Limb (tissue), 2 donors: ENCODE measurements at regions not wholly inside any gene's neighbourhood (a gene's known extent, or its start where the extent isn't known, plus 50 kb on each side); places are given as distances from the start of the nearest gene placed in this dataset.

Source experiments
- DNase-seq, 2 donors: peaks; one replicate each; pipeline ENCODE4 v3.0.0-alpha.2; 2016; ENCODE audit errors: extremely low spot score in 2 of 2

GRCh38 chr11:134636071-134636470, 224.0 kb upstream of the B3GAT1 start:
- no peak for DNase-seq

- no peak for DNase-seq
Observed at GRCh38 chr11:134634897-134635831, 223.1 kb upstream of the B3GAT1 start.

GRCh38 chr11:134633276-134633675, 221.2 kb upstream of the B3GAT1 start:
- no peak for DNase-seq

GRCh38 chr11:134632347-134633119, 220.5 kb upstream of the B3GAT1 start:
- no peak for DNase-seq

GRCh38 chr11:134630861-134631260, 218.8 kb upstream of the B3GAT1 start:
- no peak for DNase-seq

- no peak for DNase-seq
Observed at GRCh38 chr11:134628426-134628825, 216.4 kb upstream of the B3GAT1 start.

GRCh38 chr11:134626032-134626431, 214.0 kb upstream of the B3GAT1 start:
- DNase-seq, result no peak

- DNase-seq, result no peak
Observed at GRCh38 chr11:134625631-134626030, 213.6 kb upstream of the B3GAT1 start.

- no peak for DNase-seq
Observed at GRCh38 chr11:134625151-134625550, 213.1 kb upstream of the B3GAT1 start.

- no peak for DNase-seq
Observed at GRCh38 chr11:134624166-134624920, 212.3 kb upstream of the B3GAT1 start.

- no peak for DNase-seq
Observed at GRCh38 chr11:134623711-134624110, 211.7 kb upstream of the B3GAT1 start.

- no peak for DNase-seq
Observed at GRCh38 chr11:134622458-134622857, 210.4 kb upstream of the B3GAT1 start.

- DNase-seq, result no peak
Observed at GRCh38 chr11:134617360-134617759, 205.3 kb upstream of the B3GAT1 start.

GRCh38 chr11:134616038-134616437, 204.0 kb upstream of the B3GAT1 start:
- no peak for DNase-seq

- no peak for DNase-seq
Observed at GRCh38 chr11:134615041-134615615, 203.1 kb upstream of the B3GAT1 start.

GRCh38 chr11:134614141-134614540, 202.1 kb upstream of the B3GAT1 start:
- DNase-seq, result no peak

- DNase-seq, result no peak
Observed at GRCh38 chr11:134613646-134614045, 201.6 kb upstream of the B3GAT1 start.

GRCh38 chr11:134612140-134613030, 200.3 kb upstream of the B3GAT1 start:
- no peak for DNase-seq

- no peak for DNase-seq
Observed at GRCh38 chr11:134611537-134611936, 199.5 kb upstream of the B3GAT1 start.

- DNase-seq, result no peak
Observed at GRCh38 chr11:134610116-134610910, 198.3 kb upstream of the B3GAT1 start.
